HCT116 (cell line): ENCODE measurements at regions not wholly inside any gene's neighbourhood (a gene's known extent, or its start where the extent isn't known, plus 50 kb on each side); places are given as distances from the start of the nearest gene placed in this dataset.

Experiments used
- ATAC-seq: fragments of 200-7000 bp; cut with Tn5 transposase; 2 replicates; pipeline ENCODE4 v1.9.1; 2020; ENCODE audit warnings: mild to moderate bottlenecking, moderate library complexity
- BruUV-seq: library from RNA; stranded (reverse); fragments of 400-500 nt; replicated peaks from 2 replicates; lab custom pipeline; 2021; lab: Mats Ljungman, UMichigan
- CTCF ChIA-PET: fragments of 300-600 bp; sonication (Branson Sonifier 250); formaldehyde crosslinking; loops from one replicate; lab custom pipeline; 2021; ENCODE audit warnings: antibody characterized with exemption; lab: Charles Lee
- POLR2A ChIA-PET: fragments of 300-600, 350-600 bp; sonication (Branson Sonifier 250); formaldehyde crosslinking; loops from one replicate; lab custom pipeline; 2021; ENCODE audit warnings: antibody characterized with exemption; lab: Charles Lee
- RAD21 ChIA-PET, 2 experiments: fragments of 300-600 bp; sonication (Branson Sonifier 250); formaldehyde crosslinking; loops; one replicate each; lab custom pipeline; 2023; ENCODE audit warnings: low total read pairs in 2 of 2; ENCODE audit not compliant: uncharacterized antibody in 2 of 2, unreplicated experiment in 2 of 2, low non-redundant PET in 1 of 2; lab: Charles Lee
- DNase-seq: peaks from one replicate; pipeline ENCODE4 v3.0.0-alpha.2; 2010; ENCODE audit warnings: low read depth, low spot score
- H2AFZ ChIP-seq: fragments of 200-600 bp; shearing (Covaris generic), sonication (generic); 2 replicates; pipeline ENCODE4 v1.6.1; 2017; ENCODE audit warnings: low read depth, mixed run types, mixed read lengths, antibody characterized with exemption, low read length; ENCODE audit not compliant: poor library complexity, severe bottlenecking
- H3K27ac ChIP-seq: 2 replicates; pipeline ENCODE4 v1.5.1; 2012; ENCODE audit warnings: low read depth, low read length
- H3K27me3 ChIP-seq: fragments of 200-600 bp; sonication (generic); 2 replicates; pipeline ENCODE4 v1.6.1; 2016; ENCODE audit warnings: mixed run types, low read length, mixed read lengths; ENCODE audit not compliant: insufficient read depth
- H3K36me3 ChIP-seq, 2 experiments: fragments of 200-500 bp in 1 of 2; fragments of 200-600 bp in 1 of 2; sonication (Bioruptor generic) in 1 of 2; sonication (generic) in 1 of 2; 2 replicates each; pipeline versions ENCODE4 v1.5.1 to v1.6.1; 2014 to 2016; ENCODE audit warnings: low read length in 2 of 2, inconsistent platforms in 1 of 2, mixed read lengths in 1 of 2, mixed run types in 1 of 2; ENCODE audit not compliant: insufficient read depth in 2 of 2, control insufficient read depth in 1 of 2
- H3K4me1 ChIP-seq, 2 experiments: fragments of 200-600 bp in 1 of 2; sonication (generic) in 1 of 2; 2 replicates each; pipeline versions ENCODE4 v1.5.1 to v1.6.1; 2012 to 2017; ENCODE audit warnings: low read length in 2 of 2, inconsistent platforms in 1 of 2, mild to moderate bottlenecking in 1 of 2, mixed read lengths in 1 of 2, mixed run types in 1 of 2, moderate library complexity in 1 of 2; ENCODE audit not compliant: insufficient read depth in 2 of 2, control insufficient read depth in 1 of 2
- H3K4me2 ChIP-seq: fragments of 200-600 bp; sonication (generic); 2 replicates; pipeline ENCODE4 v1.6.1; 2017; ENCODE audit warnings: mixed run types, low read length, mixed read lengths
- H3K4me3 ChIP-seq, 2 experiments: fragments of 200-600 bp in 1 of 2; sonication (generic) in 1 of 2; replicated peaks in 1 of 2; 2 replicates each; pipeline ENCODE4 v1.5.1; 2011 to 2016; ENCODE audit warnings: low read length in 2 of 2, control low read depth in 1 of 2, low read depth in 1 of 2, mild to moderate bottlenecking in 1 of 2, mixed read lengths in 1 of 2, mixed run types in 1 of 2
- H3K79me2 ChIP-seq: fragments of 200-600 bp; sonication (generic); 2 replicates; pipeline ENCODE4 v1.6.1; 2017; ENCODE audit warnings: mild to moderate bottlenecking, mixed run types, low read length, moderate library complexity, mixed read lengths; ENCODE audit not compliant: insufficient read depth
- H3K9ac ChIP-seq: fragments of 200-600 bp; sonication (generic); 2 replicates; pipeline ENCODE4 v1.6.1; 2016; ENCODE audit warnings: low read length, mixed read lengths
- H3K9me2 ChIP-seq: fragments of 200-600 bp; sonication (generic), shearing (Covaris generic); 2 replicates; pipeline ENCODE4 v1.6.1; 2017; ENCODE audit warnings: mixed run types, mild to moderate bottlenecking, moderate library complexity; ENCODE audit not compliant: insufficient read depth
- H3K9me3 ChIP-seq, 2 experiments: fragments of 200-500 bp in 1 of 2; fragments of 200-600 bp in 1 of 2; sonication (Bioruptor generic) in 1 of 2; sonication (generic) in 1 of 2; 2 replicates each; pipeline ENCODE4 v1.6.1; 2014 to 2017; ENCODE audit warnings: low read length in 2 of 2, mixed read lengths in 2 of 2, inconsistent platforms in 1 of 2, low read depth in 1 of 2, mild to moderate bottlenecking in 1 of 2, mixed run types in 1 of 2, moderate library complexity in 1 of 2; ENCODE audit not compliant: control insufficient read depth in 1 of 2, insufficient read depth in 1 of 2
- H4K20me1 ChIP-seq: fragments of 200-600 bp; sonication (generic), shearing (Covaris generic); 2 replicates; pipeline ENCODE4 v1.6.1; 2017; ENCODE audit warnings: mixed run types, mild to moderate bottlenecking, moderate library complexity; ENCODE audit not compliant: insufficient read depth
- JUND ChIP-seq: IDR thresholded peaks from 2 replicates; pipeline ENCODE4 v1.6.1; 2012
- MAX ChIP-seq: IDR thresholded peaks from 2 replicates; pipeline ENCODE4 v1.6.1; 2012
- POLR2A ChIP-seq: IDR thresholded peaks from 2 replicates; pipeline ENCODE4 v1.7.0; 2011; ENCODE audit warnings: borderline replicate concordance; ENCODE audit not compliant: insufficient read depth, insufficient read length; ENCODE audit errors: extremely low read depth
- RAD21 ChIP-seq: IDR thresholded peaks from 2 replicates; pipeline ENCODE4 v1.6.1; 2012; ENCODE audit warnings: low read depth, mild to moderate bottlenecking
- REST ChIP-seq: IDR thresholded peaks from 2 replicates; pipeline ENCODE4 v1.6.1; 2012; ENCODE audit warnings: low read depth
- SRF ChIP-seq: IDR thresholded peaks from 2 replicates; pipeline ENCODE4 v1.6.1; 2012; ENCODE audit warnings: low read depth
- YY1 ChIP-seq: IDR thresholded peaks from 2 replicates; pipeline ENCODE4 v1.6.1; 2011; ENCODE audit warnings: low read length, low read depth, moderate library complexity, mild to moderate bottlenecking; ENCODE audit not compliant: insufficient replicate concordance; ENCODE audit errors: extremely low read depth
- ZFX ChIP-seq: fragments of 450-650 bp; IDR thresholded peaks from 2 replicates; pipeline ENCODE4 v1.6.1; 2017
- ZNF274 ChIP-seq: fragments of 200-500 bp; sonication (Bioruptor generic); IDR thresholded peaks from 2 replicates; pipeline ENCODE4 v1.6.1; 2014; ENCODE audit warnings: mild to moderate bottlenecking, low read depth, low read length, inconsistent platforms
- intact Hi-C: fragments of 100-400 bp; cut with micrococcal nuclease; formaldehyde crosslinking; loops from 2 replicates; pipeline ENCODE4 v1.10.0; 2022
- TF ChIP-seq, protein P1 (sequence below), 3 experiments: fragments of 200-600 bp in 1 of 3; sonication (generic) in 1 of 3; IDR thresholded peaks in 2 of 3; conservative IDR thresholded peaks in 1 of 3; 2 replicates each; pipeline ENCODE4 v1.5.1; 2012 to 2017; ENCODE audit warnings: low read depth in 2 of 3, low read length in 2 of 3, antibody characterized with exemption in 1 of 3, borderline replicate concordance in 1 of 3, control low read depth in 1 of 3, mild to moderate bottlenecking in 1 of 3, mixed read lengths in 1 of 3, mixed run types in 1 of 3, moderate library complexity in 1 of 3; ENCODE audit not compliant: insufficient read depth in 1 of 3

DNA sequence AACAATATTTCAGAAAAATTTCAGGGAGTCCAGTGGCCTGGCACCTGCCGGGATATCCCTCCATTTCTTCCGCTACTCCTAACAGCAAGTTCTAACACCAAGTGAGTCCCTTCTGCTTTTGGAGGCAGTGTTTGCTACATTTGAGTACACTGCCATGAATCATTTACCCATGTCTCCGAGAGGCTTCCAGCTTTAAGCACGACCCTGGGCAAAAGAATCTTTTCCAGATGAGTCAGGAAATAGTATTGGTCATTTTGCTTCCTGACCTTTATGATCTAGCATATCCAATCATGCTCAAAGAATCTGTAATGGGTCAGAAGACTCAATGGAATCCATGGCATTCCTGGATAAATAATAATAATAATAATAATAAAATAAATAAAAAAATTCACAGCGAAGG is 60.7 kb upstream of the FMN2 start:
- Histone ChIP-seq H3K9ac (no peak overlapping the region), H2AFZ (no peak overlapping the region), H4K20me1 (no peaks in the 10 kb centered on the region), H3K79me2 (no peaks in the 10 kb centered on the region), H3K4me1 (no peaks in the 10 kb centered on the region), H3K27me3 (no peaks in the 10 kb centered on the region), H3K9me2 (no peaks in the 10 kb centered on the region), H3K27ac (no peak overlapping the region), H3K4me3 (no peak overlapping the region), H3K4me2 (no peak overlapping the region), H3K9me3 (peaks cover 0 to 14% of the 10 kb centered on the region in 2 experiments; a peak in 2 of 4 replicates), H3K36me3 (no peaks in the 10 kb centered on the region)
- TF ChIP-seq ZNF274: no peak
- TF ChIP-seq YY1: no peak
- no peak for TF ChIP-seq ZFX
- no peak for TF ChIP-seq SRF
- no peak for TF ChIP-seq RAD21
- TF ChIP-seq MAX: no peak
- no peak for TF ChIP-seq JUND
- no peak for TF ChIP-seq POLR2A
- TF ChIP-seq REST: no peak
- TF ChIP-seq, protein P1, sequence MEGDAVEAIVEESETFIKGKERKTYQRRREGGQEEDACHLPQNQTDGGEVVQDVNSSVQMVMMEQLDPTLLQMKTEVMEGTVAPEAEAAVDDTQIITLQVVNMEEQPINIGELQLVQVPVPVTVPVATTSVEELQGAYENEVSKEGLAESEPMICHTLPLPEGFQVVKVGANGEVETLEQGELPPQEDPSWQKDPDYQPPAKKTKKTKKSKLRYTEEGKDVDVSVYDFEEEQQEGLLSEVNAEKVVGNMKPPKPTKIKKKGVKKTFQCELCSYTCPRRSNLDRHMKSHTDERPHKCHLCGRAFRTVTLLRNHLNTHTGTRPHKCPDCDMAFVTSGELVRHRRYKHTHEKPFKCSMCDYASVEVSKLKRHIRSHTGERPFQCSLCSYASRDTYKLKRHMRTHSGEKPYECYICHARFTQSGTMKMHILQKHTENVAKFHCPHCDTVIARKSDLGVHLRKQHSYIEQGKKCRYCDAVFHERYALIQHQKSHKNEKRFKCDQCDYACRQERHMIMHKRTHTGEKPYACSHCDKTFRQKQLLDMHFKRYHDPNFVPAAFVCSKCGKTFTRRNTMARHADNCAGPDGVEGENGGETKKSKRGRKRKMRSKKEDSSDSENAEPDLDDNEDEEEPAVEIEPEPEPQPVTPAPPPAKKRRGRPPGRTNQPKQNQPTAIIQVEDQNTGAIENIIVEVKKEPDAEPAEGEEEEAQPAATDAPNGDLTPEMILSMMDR (IDR thresholded peaks at IDR 0.05 in 2 of 3, conservative IDR thresholded peaks at IDR 0.05 in 1 of 3; ENCODE audit: borderline replicate concordance in 1 of 3, insufficient read depth in 1 of 3, low read depth in 2 of 3, low read length in 2 of 3): no peak
- RAD21 ChIA-PET: no interaction called here
- no TSS peak for BruUV-seq
- POLR2A ChIA-PET: no interaction called here
- DNase-seq (no peak), ATAC-seq (no peak)
- CTCF ChIA-PET: no interaction called here
- intact Hi-C loops: no loop called here
